ENCODE measurements at regions not wholly inside any gene's neighbourhood (a gene's known extent, or its start where the extent isn't known, plus 50 kb on each side); places are given as distances from the start of the nearest gene placed in this dataset.
A peak's percentile ranks its signal among the peaks of the same experiment; 100 is the strongest.

- H3K4me1 ChIP-seq (ENCODE audit: control insufficient read depth, insufficient read depth, low read length), result no peaks in the 10 kb centered on the region
- no peak overlapping the region for H3K4ac ChIP-seq (ENCODE audit: low read depth, low read length)
- no peak overlapping the region for H2BK15ac ChIP-seq (ENCODE audit: low read depth, low read length)
- WGBS, 2 experiments (ENCODE audit: extremely low coverage in 2 of 2, insufficient read length in 1 of 2), result 100% methylated on average over 1 of the region's 5 CpGs; no CpG with 5 or more reads in 1 of the 2 experiments
- intact Hi-C loops (cut with micrococcal nuclease), result loop anchor here (1.0 kb wide), 1 partner anchor 20 kb away; no protein-coding TSS in a partner anchor
- no peaks in the 10 kb centered on the region for H3K9me3 ChIP-seq (ENCODE audit: control insufficient read depth, insufficient read depth, low read length)
- in situ Hi-C loops (cut with MboI; ENCODE audit: low sequenced_read_pairs), result no loop called here
- H3K27me3 ChIP-seq (ENCODE audit: control insufficient read depth, insufficient read depth, low read length), result no peaks in the 10 kb centered on the region
- no peaks in the 10 kb centered on the region for H4K20me1 ChIP-seq (ENCODE audit: insufficient read depth, low read length)
- no peaks in the 10 kb centered on the region for H3K36me3 ChIP-seq (ENCODE audit: control insufficient read depth, insufficient read depth, low read length)
- POLR2A ChIA-PET (ENCODE audit: unreplicated experiment), result no interaction called here
- no peak overlapping the region for H3K4me3 ChIP-seq (ENCODE audit: insufficient read depth, low read depth, low read length)
- H3K9me1 ChIP-seq (ENCODE audit: insufficient read depth, low read length), result no peaks in the 10 kb centered on the region
- CTCF ChIA-PET, result interaction anchor here (0.6 to 2.5 kb wide), 8 partner anchors 9 to 415 kb away, joined by 3 to 7 read pairs (median 4); no protein-coding TSS in a partner anchor
- H3K23ac ChIP-seq (ENCODE audit: low read depth, low read length), result no peak overlapping the region
- no peak overlapping the region for H3K18ac ChIP-seq (ENCODE audit: low read depth, low read length)
- H2BK120ac ChIP-seq (ENCODE audit: low read depth, low read length), result no peak overlapping the region
- no peak overlapping the region for H3K27ac ChIP-seq (ENCODE audit: insufficient read depth, low read length)
- H3K14ac ChIP-seq (replicated peaks; ENCODE audit: low read depth, low read length), result no peak overlapping the region
- H3K56ac ChIP-seq (ENCODE audit: extremely low read depth, insufficient read depth, low read length), result no peak overlapping the region
- H3K4me2 ChIP-seq (ENCODE audit: low read depth, low read length), result no peak overlapping the region
- H4K5ac ChIP-seq (ENCODE audit: low read depth, low read length), result no peak overlapping the region
- no TSS peak for BruUV-seq (replicated peaks)
- dilution Hi-C loops (cut with HindIII; ENCODE audit: low sequenced_read_pairs, unreplicated experiment), result no loop called here
- TF ChIP-seq POLR2A (IDR thresholded peaks at IDR 0.05; ENCODE audit: low read depth, low read length), result no peak
- TF ChIP-seq RAD21 (IDR thresholded peaks at IDR 0.05; ENCODE audit: low read length), result peak; percentile 67
- peak; percentile 79 for TF ChIP-seq MAFK (IDR thresholded peaks at IDR 0.05; ENCODE audit: low read depth, low read length)
- TF ChIP-seq CTCF (conservative IDR thresholded peaks at IDR 0.05; ENCODE audit: low read depth, low read length), result peak; percentile 76
- no peak for TF ChIP-seq CHD1 (IDR thresholded peaks at IDR 0.05; ENCODE audit: low read depth, low read length)
- no peak for TF ChIP-seq MXI1 (IDR thresholded peaks at IDR 0.05; ENCODE audit: borderline replicate concordance, low read depth, low read length)
- no peak for TF ChIP-seq USF2 (IDR thresholded peaks at IDR 0.05; ENCODE audit: low read depth, low read length)
- TF ChIP-seq RFX5 (IDR thresholded peaks at IDR 0.05; ENCODE audit: low read depth, low read length), result no peak
- peak; percentile 48 for TF ChIP-seq SMC3 (IDR thresholded peaks at IDR 0.05; ENCODE audit: low read depth, low read length)
- TF ChIP-seq BHLHE40 (IDR thresholded peaks at IDR 0.05; ENCODE audit: low read depth, low read length), result no peak
- H2BK5ac ChIP-seq (ENCODE audit: low read depth, low read length, poor library complexity, severe bottlenecking), result no peak overlapping the region
- H2AK9ac ChIP-seq (replicated peaks; ENCODE audit: low read depth, low read length, poor library complexity), result no peak overlapping the region
- no peak overlapping the region for H4K8ac ChIP-seq (ENCODE audit: low read depth in 2 of 2, low read length in 2 of 2)
- no peak overlapping the region for H2AK5ac ChIP-seq (ENCODE audit: low read depth, low read length)
- no peak overlapping the region for H2AFZ ChIP-seq (replicated peaks; ENCODE audit: low read length, poor library complexity)
- ATAC-seq (ENCODE audit: low read depth) (peak; percentile 59), DNase-seq (peak; percentile 16)
- no peak overlapping the region for H2BK20ac ChIP-seq (ENCODE audit: low read depth, low read length)
- H3K79me1 ChIP-seq (ENCODE audit: low read depth in 1 of 2, low read length in 2 of 2), result no peaks in the 10 kb centered on the region
- no peak overlapping the region for H3K9ac ChIP-seq (ENCODE audit: low read depth, low read length)
- no peak overlapping the region for H4K91ac ChIP-seq (ENCODE audit: insufficient read depth, low read depth, low read length)
Observed at GRCh38 chr7:16098585-16099179, 322.7 kb downstream of the CRPPA start.
